ENCODE measurements at regions not wholly inside any gene's neighbourhood (a gene's known extent, or its start where the extent isn't known, plus 50 kb on each side); places are given as distances from the start of the nearest gene placed in this dataset.

DNA sequence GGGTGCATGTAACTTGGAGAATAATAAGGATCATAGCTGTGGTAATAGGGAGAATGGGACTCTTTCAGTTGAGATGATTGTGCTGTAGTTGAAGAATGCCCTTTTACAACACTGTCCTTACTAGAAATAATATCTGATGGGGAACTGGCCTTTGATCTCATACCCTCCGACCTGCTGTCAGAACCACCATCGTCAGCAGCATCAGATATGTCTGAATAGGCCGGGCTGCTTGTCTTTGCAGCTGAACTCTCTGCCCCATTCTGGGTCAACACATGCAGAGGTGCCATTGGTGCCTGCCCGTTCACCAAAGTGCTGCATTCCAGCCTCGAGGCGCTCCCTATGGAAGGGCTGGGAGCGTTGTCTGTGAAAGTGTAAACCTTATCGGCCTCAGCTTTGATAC lies 99.1 kb downstream of the ZNF608 start (continued):
- TF ChIP-seq, protein P1, sequence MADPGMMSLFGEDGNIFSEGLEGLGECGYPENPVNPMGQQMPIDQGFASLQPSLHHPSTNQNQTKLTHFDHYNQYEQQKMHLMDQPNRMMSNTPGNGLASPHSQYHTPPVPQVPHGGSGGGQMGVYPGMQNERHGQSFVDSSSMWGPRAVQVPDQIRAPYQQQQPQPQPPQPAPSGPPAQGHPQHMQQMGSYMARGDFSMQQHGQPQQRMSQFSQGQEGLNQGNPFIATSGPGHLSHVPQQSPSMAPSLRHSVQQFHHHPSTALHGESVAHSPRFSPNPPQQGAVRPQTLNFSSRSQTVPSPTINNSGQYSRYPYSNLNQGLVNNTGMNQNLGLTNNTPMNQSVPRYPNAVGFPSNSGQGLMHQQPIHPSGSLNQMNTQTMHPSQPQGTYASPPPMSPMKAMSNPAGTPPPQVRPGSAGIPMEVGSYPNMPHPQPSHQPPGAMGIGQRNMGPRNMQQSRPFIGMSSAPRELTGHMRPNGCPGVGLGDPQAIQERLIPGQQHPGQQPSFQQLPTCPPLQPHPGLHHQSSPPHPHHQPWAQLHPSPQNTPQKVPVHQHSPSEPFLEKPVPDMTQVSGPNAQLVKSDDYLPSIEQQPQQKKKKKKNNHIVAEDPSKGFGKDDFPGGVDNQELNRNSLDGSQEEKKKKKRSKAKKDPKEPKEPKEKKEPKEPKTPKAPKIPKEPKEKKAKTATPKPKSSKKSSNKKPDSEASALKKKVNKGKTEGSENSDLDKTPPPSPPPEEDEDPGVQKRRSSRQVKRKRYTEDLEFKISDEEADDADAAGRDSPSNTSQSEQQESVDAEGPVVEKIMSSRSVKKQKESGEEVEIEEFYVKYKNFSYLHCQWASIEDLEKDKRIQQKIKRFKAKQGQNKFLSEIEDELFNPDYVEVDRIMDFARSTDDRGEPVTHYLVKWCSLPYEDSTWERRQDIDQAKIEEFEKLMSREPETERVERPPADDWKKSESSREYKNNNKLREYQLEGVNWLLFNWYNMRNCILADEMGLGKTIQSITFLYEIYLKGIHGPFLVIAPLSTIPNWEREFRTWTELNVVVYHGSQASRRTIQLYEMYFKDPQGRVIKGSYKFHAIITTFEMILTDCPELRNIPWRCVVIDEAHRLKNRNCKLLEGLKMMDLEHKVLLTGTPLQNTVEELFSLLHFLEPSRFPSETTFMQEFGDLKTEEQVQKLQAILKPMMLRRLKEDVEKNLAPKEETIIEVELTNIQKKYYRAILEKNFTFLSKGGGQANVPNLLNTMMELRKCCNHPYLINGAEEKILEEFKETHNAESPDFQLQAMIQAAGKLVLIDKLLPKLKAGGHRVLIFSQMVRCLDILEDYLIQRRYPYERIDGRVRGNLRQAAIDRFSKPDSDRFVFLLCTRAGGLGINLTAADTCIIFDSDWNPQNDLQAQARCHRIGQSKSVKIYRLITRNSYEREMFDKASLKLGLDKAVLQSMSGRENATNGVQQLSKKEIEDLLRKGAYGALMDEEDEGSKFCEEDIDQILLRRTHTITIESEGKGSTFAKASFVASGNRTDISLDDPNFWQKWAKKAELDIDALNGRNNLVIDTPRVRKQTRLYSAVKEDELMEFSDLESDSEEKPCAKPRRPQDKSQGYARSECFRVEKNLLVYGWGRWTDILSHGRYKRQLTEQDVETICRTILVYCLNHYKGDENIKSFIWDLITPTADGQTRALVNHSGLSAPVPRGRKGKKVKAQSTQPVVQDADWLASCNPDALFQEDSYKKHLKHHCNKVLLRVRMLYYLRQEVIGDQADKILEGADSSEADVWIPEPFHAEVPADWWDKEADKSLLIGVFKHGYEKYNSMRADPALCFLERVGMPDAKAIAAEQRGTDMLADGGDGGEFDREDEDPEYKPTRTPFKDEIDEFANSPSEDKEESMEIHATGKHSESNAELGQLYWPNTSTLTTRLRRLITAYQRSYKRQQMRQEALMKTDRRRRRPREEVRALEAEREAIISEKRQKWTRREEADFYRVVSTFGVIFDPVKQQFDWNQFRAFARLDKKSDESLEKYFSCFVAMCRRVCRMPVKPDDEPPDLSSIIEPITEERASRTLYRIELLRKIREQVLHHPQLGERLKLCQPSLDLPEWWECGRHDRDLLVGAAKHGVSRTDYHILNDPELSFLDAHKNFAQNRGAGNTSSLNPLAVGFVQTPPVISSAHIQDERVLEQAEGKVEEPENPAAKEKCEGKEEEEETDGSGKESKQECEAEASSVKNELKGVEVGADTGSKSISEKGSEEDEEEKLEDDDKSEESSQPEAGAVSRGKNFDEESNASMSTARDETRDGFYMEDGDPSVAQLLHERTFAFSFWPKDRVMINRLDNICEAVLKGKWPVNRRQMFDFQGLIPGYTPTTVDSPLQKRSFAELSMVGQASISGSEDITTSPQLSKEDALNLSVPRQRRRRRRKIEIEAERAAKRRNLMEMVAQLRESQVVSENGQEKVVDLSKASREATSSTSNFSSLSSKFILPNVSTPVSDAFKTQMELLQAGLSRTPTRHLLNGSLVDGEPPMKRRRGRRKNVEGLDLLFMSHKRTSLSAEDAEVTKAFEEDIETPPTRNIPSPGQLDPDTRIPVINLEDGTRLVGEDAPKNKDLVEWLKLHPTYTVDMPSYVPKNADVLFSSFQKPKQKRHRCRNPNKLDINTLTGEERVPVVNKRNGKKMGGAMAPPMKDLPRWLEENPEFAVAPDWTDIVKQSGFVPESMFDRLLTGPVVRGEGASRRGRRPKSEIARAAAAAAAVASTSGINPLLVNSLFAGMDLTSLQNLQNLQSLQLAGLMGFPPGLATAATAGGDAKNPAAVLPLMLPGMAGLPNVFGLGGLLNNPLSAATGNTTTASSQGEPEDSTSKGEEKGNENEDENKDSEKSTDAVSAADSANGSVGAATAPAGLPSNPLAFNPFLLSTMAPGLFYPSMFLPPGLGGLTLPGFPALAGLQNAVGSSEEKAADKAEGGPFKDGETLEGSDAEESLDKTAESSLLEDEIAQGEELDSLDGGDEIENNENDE (IDR thresholded peaks at IDR 0.05; ENCODE audit: insufficient replicate concordance, low read length), result no peak
- TF ChIP-seq CHD2 (IDR thresholded peaks at IDR 0.05; ENCODE audit: low read length) (no peak), SP2 (IDR thresholded peaks at IDR 0.05; ENCODE audit: low read length) (no peak)

Data from H1 (cell line).